Motor neuron (in vitro differentiated cells): ENCODE measurements at regions not wholly inside any gene's neighbourhood (a gene's known extent, or its start where the extent isn't known, plus 50 kb on each side); places are given as distances from the start of the nearest gene placed in this dataset.
A peak's percentile ranks its signal among the peaks of the same experiment; 100 is the strongest.

Source experiments
- ATAC-seq, 8 experiments: fragments of 200-7000 bp; cut with Tn5 transposase; replicated peaks in 6 of 8; 2 replicates each; pipeline ENCODE4 v1.8.0; 2021; ENCODE audit warnings: mild to moderate bottlenecking in 8 of 8, moderate library complexity in 8 of 8
- H3K27ac ChIP-seq, 2 donors: fragments of 250-450 bp; sonication (Bioruptor Pico); 2 replicates each; pipeline ENCODE4 v1.9.0; 2021; ENCODE audit warnings: antibody characterized with exemption in 2 of 2, mild to moderate bottlenecking in 2 of 2, moderate library complexity in 1 of 2
- H3K4me1 ChIP-seq, 2 donors: fragments of 250-450 bp; sonication (Bioruptor Pico); replicated peaks in 1 of 2; 2 replicates each; pipeline ENCODE4 v1.6.1; 2021; ENCODE audit warnings: antibody characterized with exemption in 2 of 2, mild to moderate bottlenecking in 2 of 2, moderate library complexity in 1 of 2
- H3K4me3 ChIP-seq, 5 donors: fragments of 250-450 bp; sonication (Bioruptor Pico); 2 replicates each; pipeline ENCODE4 v1.9.0; 2021; ENCODE audit warnings: antibody characterized with exemption in 5 of 5, mild to moderate bottlenecking in 5 of 5, moderate library complexity in 4 of 5
- WGBS, 10 experiments: fragments of 450-650 bp; shearing (Covaris generic); methylation state at CpG; one replicate each; pipeline ENCODE4 v1.0.0; 2022; 5-methylcytosine and 5-hydroxymethylcytosine counted together
- in situ Hi-C, 9 experiments: fragments of 400-800 bp; cut with MboI; loops; one replicate each; pipeline ENCODE4 v1.15.0; 2021; ENCODE audit warnings: low sequenced_read_pairs in 9 of 9, low pct_unique_long_range_greater_than_20kb in 2 of 9; ENCODE audit not compliant: unreplicated experiment in 9 of 9

GRCh38 chr5:171642894-171643293 is 142.7 kb upstream of the SMIM23 start:
- in situ Hi-C loops = no loop called here
- no peak overlapping the region for H3K4me3 ChIP-seq
- no peak for ATAC-seq
- 77 to 100% (median 90%) methylated on average over 1 to 6 of the region's 6 CpGs; no CpG with 5 or more reads in 1 of the 10 experiments for WGBS, 10 experiments
- H3K4me1 ChIP-seq = peaks cover 41 to 46% of the 10 kb centered on the region in 2 donors
- no peak overlapping the region for H3K27ac ChIP-seq

- WGBS, 10 experiments = 0 to 100% (median 40%) methylated on average over 1 to 5 of the region's 10 CpGs; no CpG with 5 or more reads in 5 of the 10 experiments
- ATAC-seq = peak in 3 of 8 experiments; percentile 86 to 96 (median 95)
- peaks cover 42 to 46% of the 10 kb centered on the region in 2 donors for H3K4me1 ChIP-seq
- in situ Hi-C loops = no loop called here
- H3K27ac ChIP-seq = no peak overlapping the region
- no peak overlapping the region for H3K4me3 ChIP-seq
These were observed 141.1 kb upstream of the SMIM23 start for GRCh38 chr5:171644536-171644935.

- in situ Hi-C loops = no loop called here
- Histone ChIP-seq H3K27ac (peak overlapping the region; percentile 41 to 76), H3K4me3 (no peak overlapping the region), H3K4me1 (peaks cover 33 to 41% of the 10 kb centered on the region in 2 donors)
- ATAC-seq = peak in 5 of 8 experiments; percentile 71 to 83 (median 78)
- WGBS, 10 experiments = 42 to 89% (median 59%) methylated on average over 3 to 12 of the region's 14 CpGs; no CpG with 5 or more reads in 1 of the 10 experiments
These were observed 139.2 kb upstream of the SMIM23 start for GRCh38 chr5:171646102-171647042.

GRCh38 chr5:171647043-171647903 is 138.3 kb upstream of the SMIM23 start:
- ATAC-seq = peak in 6 of 8 experiments; percentile 42 to 92 (median 86)
- Histone ChIP-seq H3K27ac (peak overlapping the region; percentile 18 to 54), H3K4me3 (no peak overlapping the region), H3K4me1 (peaks cover 33 to 41% of the 10 kb centered on the region in 2 donors)
- in situ Hi-C loops = no loop called here
- WGBS, 10 experiments = 20 to 85% (median 62%) methylated on average over 1 to 6 of the region's 15 CpGs; no CpG with 5 or more reads in 1 of the 10 experiments

GRCh38 chr5:171647904-171648260 is 137.7 kb upstream of the SMIM23 start:
- in situ Hi-C loops = no loop called here
- Histone ChIP-seq H3K4me3 (no peak overlapping the region), H3K27ac (no peak overlapping the region), H3K4me1 (peaks cover 33 to 41% of the 10 kb centered on the region in 2 donors)
- WGBS, 10 experiments = 62 to 91% (median 78%) methylated on average over 2 to 4 of the region's 4 CpGs; no CpG with 5 or more reads in 7 of the 10 experiments
- no peak for ATAC-seq

- in situ Hi-C loops = no loop called here
- no peak overlapping the region for H3K4me3 ChIP-seq
- no peak overlapping the region for H3K27ac ChIP-seq
- 0 to 100% (median 79%) methylated on average over 1 to 5 of the region's 10 CpGs for WGBS, 10 experiments
- no peak for ATAC-seq
- H3K4me1 ChIP-seq = peaks cover 33 to 40% of the 10 kb centered on the region in 2 donors
These were observed 137.1 kb upstream of the SMIM23 start for GRCh38 chr5:171648279-171649074.

GRCh38 chr5:171649075-171649401 is 136.6 kb upstream of the SMIM23 start:
- no peak overlapping the region for H3K4me3 ChIP-seq
- WGBS, 10 experiments = 26 to 90% (median 78%) methylated on average over 1 to 3 of the region's 3 CpGs; no CpG with 5 or more reads in 3 of the 10 experiments
- no peak overlapping the region for H3K27ac ChIP-seq
- peak in 1 of 8 experiments; percentile 47 for ATAC-seq
- in situ Hi-C loops = no loop called here
- H3K4me1 ChIP-seq = peaks cover 33 to 34% of the 10 kb centered on the region in 2 donors

- Histone ChIP-seq H3K4me3 (no peak overlapping the region), H3K4me1 (peaks cover 22 to 24% of the 10 kb centered on the region in 2 donors), H3K27ac (no peak overlapping the region)
- in situ Hi-C loops = no loop called here
- ATAC-seq = no peak
- 19 to 100% (median 68%) methylated on average over 2 to 8 of the region's 8 CpGs for WGBS, 10 experiments
These were observed 135.0 kb upstream of the SMIM23 start for GRCh38 chr5:171650597-171650996.

- Histone ChIP-seq H3K4me3 (no peak overlapping the region), H3K27ac (no peak overlapping the region), H3K4me1 (peaks cover 17 to 19% of the 10 kb centered on the region in 2 donors)
- WGBS, 10 experiments = 30 to 90% (median 80%) methylated on average over 3 of the region's 3 CpGs; no CpG with 5 or more reads in 1 of the 10 experiments
- no peak for ATAC-seq
- in situ Hi-C loops = no loop called here
These were observed 134.5 kb upstream of the SMIM23 start for GRCh38 chr5:171651102-171651501.

GRCh38 chr5:171654881-171655280 is 130.7 kb upstream of the SMIM23 start:
- 20 to 84% (median 73%) methylated on average over 1 to 4 of the region's 4 CpGs; no CpG with 5 or more reads in 3 of the 10 experiments for WGBS, 10 experiments
- in situ Hi-C loops = no loop called here
- ATAC-seq = no peak
- Histone ChIP-seq H3K4me3 (no peak overlapping the region), H3K4me1 (peaks cover 12% of the 10 kb centered on the region in 2 donors), H3K27ac (no peak overlapping the region)

- WGBS, 10 experiments = 80 to 100% (median 90%) methylated on average over 1 to 2 of the region's 2 CpGs; no CpG with 5 or more reads in 6 of the 10 experiments
- Histone ChIP-seq H3K27ac (no peak overlapping the region), H3K4me3 (no peak overlapping the region), H3K4me1 (peaks cover 10 to 15% of the 10 kb centered on the region in 2 donors)
- ATAC-seq = no peak
- in situ Hi-C loops = no loop called here
These were observed 128.1 kb upstream of the SMIM23 start for GRCh38 chr5:171657473-171657872.

- in situ Hi-C loops = no loop called here
- 0 to 88% (median 72%) methylated on average over 1 to 5 of the region's 5 CpGs; no CpG with 5 or more reads in 6 of the 10 experiments for WGBS, 10 experiments
- no peak for ATAC-seq
- no peak overlapping the region for H3K27ac ChIP-seq
- H3K4me3 ChIP-seq = no peak overlapping the region
- H3K4me1 ChIP-seq = peaks cover 10 to 15% of the 10 kb centered on the region in 2 donors
These were observed 125.7 kb upstream of the SMIM23 start for GRCh38 chr5:171659896-171660295.
